Stomach (tissue), 4 donors: ENCODE measurements at regions not wholly inside any gene's neighbourhood (a gene's known extent, or its start where the extent isn't known, plus 50 kb on each side); places are given as distances from the start of the nearest gene placed in this dataset.

ENCODE experiments used
- POLR2A ChIP-seq, 4 donors: fragments of 450-650 bp; IDR thresholded peaks; one replicate each; pipeline ENCODE4 v1.6.1; 2016; ENCODE audit warnings: antibody characterized with exemption in 4 of 4, control low read depth in 2 of 4, mild to moderate bottlenecking in 1 of 4, moderate library complexity in 1 of 4
- POLR2AphosphoS5 ChIP-seq, 3 donors: sonication (generic); formaldehyde crosslinking; IDR thresholded peaks; one replicate each; pipeline ENCODE4 v1.6.1; 2016; ENCODE audit warnings: antibody characterized with exemption in 3 of 3
- TF ChIP-seq, protein P1 (sequence below), 7 experiments: fragments of 450-650 bp in 4 of 7; fragments of 200-600 bp in 3 of 7; sonication (generic) in 3 of 7; IDR thresholded peaks; one replicate each; pipeline ENCODE4 v1.5.1; 2016 to 2019; ENCODE audit warnings: antibody characterized with exemption in 7 of 7, control low read depth in 2 of 7, mild to moderate bottlenecking in 1 of 7

DNA sequence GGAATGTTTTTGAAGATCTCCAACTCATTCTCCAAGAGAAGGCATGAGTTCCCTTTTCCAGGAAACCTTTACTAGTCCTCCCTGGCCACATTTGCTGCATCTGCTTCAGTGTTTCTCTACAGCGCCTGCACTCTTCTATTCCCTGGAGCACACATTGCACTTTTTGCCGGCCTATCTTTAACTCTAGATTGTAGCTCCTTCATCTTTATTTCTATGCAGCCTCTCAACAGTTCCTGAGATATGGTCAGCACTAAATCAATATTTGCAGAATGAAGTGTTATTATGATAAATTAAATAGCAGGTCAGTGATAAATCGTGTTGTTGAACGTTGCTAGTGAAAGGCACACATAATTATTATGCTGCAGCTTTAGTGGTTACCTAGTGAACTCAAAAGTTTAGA is 88.3 kb downstream of the VCX3A start:
- TF ChIP-seq, protein P1, sequence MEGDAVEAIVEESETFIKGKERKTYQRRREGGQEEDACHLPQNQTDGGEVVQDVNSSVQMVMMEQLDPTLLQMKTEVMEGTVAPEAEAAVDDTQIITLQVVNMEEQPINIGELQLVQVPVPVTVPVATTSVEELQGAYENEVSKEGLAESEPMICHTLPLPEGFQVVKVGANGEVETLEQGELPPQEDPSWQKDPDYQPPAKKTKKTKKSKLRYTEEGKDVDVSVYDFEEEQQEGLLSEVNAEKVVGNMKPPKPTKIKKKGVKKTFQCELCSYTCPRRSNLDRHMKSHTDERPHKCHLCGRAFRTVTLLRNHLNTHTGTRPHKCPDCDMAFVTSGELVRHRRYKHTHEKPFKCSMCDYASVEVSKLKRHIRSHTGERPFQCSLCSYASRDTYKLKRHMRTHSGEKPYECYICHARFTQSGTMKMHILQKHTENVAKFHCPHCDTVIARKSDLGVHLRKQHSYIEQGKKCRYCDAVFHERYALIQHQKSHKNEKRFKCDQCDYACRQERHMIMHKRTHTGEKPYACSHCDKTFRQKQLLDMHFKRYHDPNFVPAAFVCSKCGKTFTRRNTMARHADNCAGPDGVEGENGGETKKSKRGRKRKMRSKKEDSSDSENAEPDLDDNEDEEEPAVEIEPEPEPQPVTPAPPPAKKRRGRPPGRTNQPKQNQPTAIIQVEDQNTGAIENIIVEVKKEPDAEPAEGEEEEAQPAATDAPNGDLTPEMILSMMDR (IDR thresholded peaks at IDR 0.05): no peak
- TF ChIP-seq POLR2A (IDR thresholded peaks at IDR 0.05) (no peak), POLR2AphosphoS5 (IDR thresholded peaks at IDR 0.05) (peak in 2 of 3 donors; percentile 17 to 50)
